Chondrocyte (in vitro differentiated cells): ENCODE measurements at regions not wholly inside any gene's neighbourhood (a gene's known extent, or its start where the extent isn't known, plus 50 kb on each side); places are given as distances from the start of the nearest gene placed in this dataset.

ENCODE experiments used
- DNase-seq: peaks from one replicate; pipeline ENCODE4 v3.0.0; 2021; ENCODE audit warnings: mixed read lengths, low spot score
- H3K27ac Mint-ChIP-seq: one replicate; pipeline ENCODE4 v1.8.0; 2021; ENCODE audit warnings: mild to moderate bottlenecking, moderate library complexity, mixed read lengths; ENCODE audit not compliant: unreplicated experiment
- H3K27me3 Mint-ChIP-seq: 2 replicates; pipeline ENCODE4 v1.8.0; 2021; ENCODE audit warnings: low read depth, mixed read lengths
- H3K36me3 Mint-ChIP-seq: 2 replicates; pipeline ENCODE4 v1.8.0; 2021; ENCODE audit warnings: low read depth, mixed read lengths
- H3K4me1 Mint-ChIP-seq: 2 replicates; pipeline ENCODE4 v1.8.0; 2021; ENCODE audit warnings: low read depth, mild to moderate bottlenecking, mixed read lengths
- H3K4me3 Mint-ChIP-seq: one replicate; pipeline ENCODE4 v1.8.0; 2021; ENCODE audit warnings: mild to moderate bottlenecking, moderate library complexity, mixed read lengths; ENCODE audit not compliant: unreplicated experiment
- H3K9me3 Mint-ChIP-seq: 2 replicates; pipeline ENCODE4 v1.8.0; 2021; ENCODE audit warnings: low read depth, mixed read lengths
- TF ChIP-seq, protein P1 (sequence below): fragments of 200-600 bp; sonication (generic); IDR thresholded peaks from 2 replicates; pipeline ENCODE4 v1.5.0; 2021; ENCODE audit warnings: antibody characterized with exemption, mild to moderate bottlenecking, moderate library complexity

- DNase-seq: no peak
- TF ChIP-seq, protein P1, sequence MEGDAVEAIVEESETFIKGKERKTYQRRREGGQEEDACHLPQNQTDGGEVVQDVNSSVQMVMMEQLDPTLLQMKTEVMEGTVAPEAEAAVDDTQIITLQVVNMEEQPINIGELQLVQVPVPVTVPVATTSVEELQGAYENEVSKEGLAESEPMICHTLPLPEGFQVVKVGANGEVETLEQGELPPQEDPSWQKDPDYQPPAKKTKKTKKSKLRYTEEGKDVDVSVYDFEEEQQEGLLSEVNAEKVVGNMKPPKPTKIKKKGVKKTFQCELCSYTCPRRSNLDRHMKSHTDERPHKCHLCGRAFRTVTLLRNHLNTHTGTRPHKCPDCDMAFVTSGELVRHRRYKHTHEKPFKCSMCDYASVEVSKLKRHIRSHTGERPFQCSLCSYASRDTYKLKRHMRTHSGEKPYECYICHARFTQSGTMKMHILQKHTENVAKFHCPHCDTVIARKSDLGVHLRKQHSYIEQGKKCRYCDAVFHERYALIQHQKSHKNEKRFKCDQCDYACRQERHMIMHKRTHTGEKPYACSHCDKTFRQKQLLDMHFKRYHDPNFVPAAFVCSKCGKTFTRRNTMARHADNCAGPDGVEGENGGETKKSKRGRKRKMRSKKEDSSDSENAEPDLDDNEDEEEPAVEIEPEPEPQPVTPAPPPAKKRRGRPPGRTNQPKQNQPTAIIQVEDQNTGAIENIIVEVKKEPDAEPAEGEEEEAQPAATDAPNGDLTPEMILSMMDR: no peak
- Mint-ChIP-seq H3K4me3 (no peak overlapping the region), H3K9me3 (no peaks in the 10 kb centered on the region), H3K4me1 (peaks cover 12% of the 10 kb centered on the region), H3K36me3 (no peaks in the 10 kb centered on the region), H3K27me3 (peaks cover 76% of the 10 kb centered on the region), H3K27ac (no peak overlapping the region)
These were observed 67.2 kb upstream of the POLG start for GRCh38 chr15:89401631-89402517.

- H3K4me1 Mint-ChIP-seq: peaks cover 5% of the 10 kb centered on the region
- no peak overlapping the region for H3K27ac Mint-ChIP-seq
- H3K9me3 Mint-ChIP-seq: no peaks in the 10 kb centered on the region
- H3K4me3 Mint-ChIP-seq: no peak overlapping the region
- no peaks in the 10 kb centered on the region for H3K36me3 Mint-ChIP-seq
- H3K27me3 Mint-ChIP-seq: peaks cover 73% of the 10 kb centered on the region
- DNase-seq: no peak
- TF ChIP-seq, protein P1: no peak
These were observed 66.3 kb upstream of the POLG start for GRCh38 chr15:89400782-89401545.

DNA sequence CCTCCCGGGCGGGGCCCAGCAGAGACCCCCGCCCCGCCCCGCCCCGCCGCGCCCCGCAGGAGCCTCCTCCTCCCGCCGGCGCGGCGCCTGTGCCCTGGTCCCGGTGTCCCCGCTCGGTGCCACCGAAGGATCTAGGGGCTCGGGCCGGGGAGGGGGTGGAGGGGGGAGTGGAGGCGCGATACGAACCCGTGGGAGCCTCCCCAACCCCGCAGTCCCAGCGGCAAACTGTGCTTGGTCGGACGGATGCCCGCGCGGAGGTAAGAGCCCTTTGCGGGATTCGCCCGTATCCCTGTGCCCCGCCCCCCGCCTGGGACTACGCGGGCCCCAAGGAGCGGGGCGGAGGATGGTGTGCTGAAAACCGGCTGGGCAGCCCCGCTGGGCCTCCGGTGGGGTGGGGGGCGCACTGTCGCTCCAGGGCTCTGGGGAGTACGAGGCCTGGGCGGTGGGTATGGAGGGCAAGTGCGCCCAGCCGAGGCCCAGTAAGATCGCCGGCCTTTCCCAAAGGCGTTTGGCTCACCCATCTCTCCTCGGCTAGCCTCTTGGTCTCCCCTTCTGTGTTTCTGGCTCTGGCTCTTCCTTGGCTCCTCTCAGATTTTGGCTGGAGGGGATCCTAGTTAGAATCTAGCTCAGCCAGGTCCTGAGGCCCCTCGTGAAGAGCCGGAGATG is 65.6 kb upstream of the POLG start:
- no peak overlapping the region for H3K27ac Mint-ChIP-seq
- no peak for DNase-seq
- TF ChIP-seq, protein P1: no peak
- no peak overlapping the region for H3K4me3 Mint-ChIP-seq
- no peaks in the 10 kb centered on the region for H3K36me3 Mint-ChIP-seq
- H3K9me3 Mint-ChIP-seq: no peaks in the 10 kb centered on the region
- peaks cover 67% of the 10 kb centered on the region for H3K27me3 Mint-ChIP-seq
- peaks cover 5% of the 10 kb centered on the region for H3K4me1 Mint-ChIP-seq

GRCh38 chr15:89399238-89400115 is 64.9 kb upstream of the POLG start:
- peak overlapping the region; percentile 61 for H3K4me3 Mint-ChIP-seq
- TF ChIP-seq, protein P1: peak; percentile 70
- H3K27me3 Mint-ChIP-seq: peaks cover 65% of the 10 kb centered on the region
- H3K27ac Mint-ChIP-seq: no peak overlapping the region
- H3K36me3 Mint-ChIP-seq: peaks cover 2% of the 10 kb centered on the region
- no peaks in the 10 kb centered on the region for H3K9me3 Mint-ChIP-seq
- DNase-seq: no peak
- peaks cover 5% of the 10 kb centered on the region for H3K4me1 Mint-ChIP-seq
